Activated CD4-positive, alpha-beta T cell treated with anti-CD3 and anti-CD28 coated beads, Interleukin-2, amount 10 ng/mL, durations not matched to agents 24 days and 14 days (primary cell): ENCODE measurements at regions not wholly inside any gene's neighbourhood (a gene's known extent, or its start where the extent isn't known, plus 50 kb on each side); places are given as distances from the start of the nearest gene placed in this dataset.
"Not testable (repeated sequence)": the region's sequence is repeated elsewhere in the genome, so short reads cannot be mapped to it uniquely, and the experiment has no call there.

Experiments
- DNase-seq: peaks from one replicate; pipeline ENCODE4 v3.0.0; 2022
- H3K27ac Mint-ChIP-seq: one replicate; pipeline ENCODE4 v1.8.0; 2022; ENCODE audit warnings: mild to moderate bottlenecking, mixed read lengths
- H3K27me3 Mint-ChIP-seq: one replicate; pipeline ENCODE4 v1.8.0; 2022; ENCODE audit warnings: mixed read lengths
- H3K36me3 Mint-ChIP-seq: one replicate; pipeline ENCODE4 v1.8.0; 2022; ENCODE audit warnings: low read depth, mild to moderate bottlenecking, mixed read lengths
- H3K4me1 Mint-ChIP-seq: one replicate; pipeline ENCODE4 v1.8.0; 2021; ENCODE audit warnings: mixed read lengths
- H3K4me3 Mint-ChIP-seq: one replicate; pipeline ENCODE4 v1.8.0; 2022; ENCODE audit warnings: mild to moderate bottlenecking, moderate library complexity, mixed read lengths
- H3K9me3 Mint-ChIP-seq: one replicate; pipeline ENCODE4 v1.8.0; 2021; ENCODE audit warnings: mixed read lengths
- intact Hi-C: fragments of 100-400 bp; cut with micrococcal nuclease; formaldehyde crosslinking; loops from one replicate; pipeline ENCODE4 v1.15.1; 2023

DNA sequence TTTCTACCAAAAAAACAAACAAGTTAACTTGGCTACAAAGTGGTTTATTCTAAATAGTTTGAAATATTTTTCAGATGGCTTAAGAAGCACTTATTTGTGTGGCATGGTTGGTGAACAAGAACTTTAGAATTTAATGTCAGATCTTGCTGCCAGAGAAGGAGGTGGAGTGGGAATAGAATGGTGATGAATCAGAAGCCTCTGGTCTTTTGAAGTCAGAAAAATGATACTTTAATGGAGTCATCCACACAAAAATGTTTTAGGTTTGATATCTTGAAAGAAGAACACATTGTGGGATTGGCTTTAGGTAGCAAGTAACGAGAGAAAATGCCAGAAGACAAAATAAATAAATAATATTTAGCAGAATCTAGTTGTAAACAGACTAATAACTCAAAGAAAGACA, 243.1 kb upstream of the FANCL start:
- H3K27ac Mint-ChIP-seq = no peak overlapping the region
- H3K4me3 Mint-ChIP-seq = no peak overlapping the region
- H3K36me3 Mint-ChIP-seq = no peaks in the 10 kb centered on the region
- no peaks in the 10 kb centered on the region for H3K4me1 Mint-ChIP-seq
- H3K9me3 Mint-ChIP-seq = no peaks in the 10 kb centered on the region
- H3K27me3 Mint-ChIP-seq = no peaks in the 10 kb centered on the region
- DNase-seq = no peak
- intact Hi-C loops = no loop called here

DNA sequence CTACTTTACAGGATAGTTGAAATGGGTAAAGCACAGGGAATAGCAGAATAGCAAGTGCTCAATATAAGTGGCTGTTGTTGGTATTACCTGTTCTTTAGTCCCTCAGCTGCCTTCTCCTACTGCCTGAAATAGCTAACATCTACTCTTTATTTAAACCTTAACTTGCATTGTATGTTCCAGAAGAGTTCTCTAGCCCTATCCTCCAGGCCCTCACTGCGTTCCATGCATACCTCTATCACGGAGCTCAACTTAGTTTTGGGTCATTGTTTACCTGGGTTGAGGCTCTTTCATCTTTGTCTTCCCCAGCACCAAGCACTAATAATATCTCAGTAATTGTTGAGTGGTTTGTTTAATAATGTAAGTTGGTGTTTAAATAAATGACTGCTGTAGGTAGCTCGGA, 242.2 kb upstream of the FANCL start:
- no peak overlapping the region for H3K4me3 Mint-ChIP-seq
- H3K27ac Mint-ChIP-seq = no peak overlapping the region
- no peaks in the 10 kb centered on the region for H3K27me3 Mint-ChIP-seq
- H3K36me3 Mint-ChIP-seq = no peaks in the 10 kb centered on the region
- no peaks in the 10 kb centered on the region for H3K9me3 Mint-ChIP-seq
- no peak for DNase-seq
- intact Hi-C loops = no loop called here
- H3K4me1 Mint-ChIP-seq = no peaks in the 10 kb centered on the region

DNA sequence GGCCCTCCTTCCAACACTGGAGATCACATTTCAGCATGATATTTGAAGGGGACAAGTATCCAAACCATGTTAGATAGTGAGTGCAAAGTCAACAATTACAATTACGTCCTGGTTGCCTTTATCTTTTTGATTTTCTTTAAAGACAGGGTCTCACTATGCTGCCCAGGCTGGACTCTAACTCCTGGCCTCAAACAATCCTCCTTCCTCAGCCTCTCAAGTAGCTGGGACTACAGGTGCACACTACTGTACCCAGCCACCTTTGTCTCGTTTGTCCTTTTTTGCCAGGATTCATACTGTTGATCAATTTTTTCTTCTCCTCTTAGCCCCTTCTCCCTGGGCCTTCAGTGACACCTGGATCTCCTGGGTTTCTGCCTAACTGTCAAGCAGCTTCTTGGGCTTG, 240.5 kb upstream of the FANCL start:
- intact Hi-C loops = no loop called here
- Mint-ChIP-seq H3K9me3 (no peaks in the 10 kb centered on the region), H3K27ac (no peak overlapping the region), H3K4me1 (no peaks in the 10 kb centered on the region), H3K4me3 (no peak overlapping the region), H3K36me3 (no peaks in the 10 kb centered on the region), H3K27me3 (no peaks in the 10 kb centered on the region)
- no peak for DNase-seq

DNA sequence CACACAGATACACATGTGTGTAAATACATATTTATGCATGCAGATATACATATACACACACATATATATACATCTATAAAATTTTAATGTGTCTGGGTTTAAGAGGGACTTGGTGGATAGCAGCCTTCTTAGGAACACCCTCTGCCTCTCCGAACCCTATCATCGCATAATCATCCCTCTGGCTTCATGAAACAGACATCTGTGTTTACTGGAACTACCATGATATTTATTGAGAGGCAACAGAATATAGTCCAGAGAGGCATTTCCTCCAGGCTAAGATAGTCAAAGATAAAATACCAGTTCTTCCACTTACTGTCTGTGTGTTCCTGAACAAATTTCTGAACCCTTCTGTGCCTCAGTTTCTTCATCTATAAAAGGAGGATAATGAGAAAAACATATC, 239.0 kb upstream of the FANCL start:
- no peaks in the 10 kb centered on the region for H3K9me3 Mint-ChIP-seq
- H3K27ac Mint-ChIP-seq = no peak overlapping the region
- H3K4me3 Mint-ChIP-seq = no peak overlapping the region
- intact Hi-C loops = no loop called here
- DNase-seq = no peak
- H3K27me3 Mint-ChIP-seq = no peaks in the 10 kb centered on the region
- no peaks in the 10 kb centered on the region for H3K4me1 Mint-ChIP-seq
- no peaks in the 10 kb centered on the region for H3K36me3 Mint-ChIP-seq

DNA sequence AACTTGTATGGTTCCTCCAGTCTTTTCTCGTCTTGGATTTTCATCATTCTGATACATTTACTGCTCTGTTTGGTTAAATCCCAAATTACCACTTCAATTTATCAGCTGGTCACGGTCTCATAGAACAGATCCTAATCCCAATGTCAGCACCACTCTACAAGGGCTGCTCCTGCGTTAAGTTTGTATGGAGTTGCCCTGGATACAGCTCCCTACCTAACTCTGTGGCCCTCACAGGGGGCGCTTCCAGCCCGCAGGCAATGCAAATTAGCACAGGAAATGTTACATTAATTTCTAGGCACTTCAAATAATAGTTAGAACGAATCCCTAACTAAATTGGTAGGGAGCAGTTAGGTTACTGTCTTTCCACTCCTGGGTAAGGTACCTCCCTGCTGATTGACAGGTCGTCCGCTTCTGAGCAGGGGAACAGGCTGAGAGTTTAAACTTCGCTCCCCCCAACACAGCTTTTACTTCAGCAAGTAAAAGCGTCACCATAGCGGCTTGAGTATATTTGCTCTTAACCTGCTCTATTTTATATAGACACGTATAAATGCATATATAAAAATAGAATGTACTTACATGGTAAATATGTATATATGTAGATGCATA, 238.5 kb upstream of the FANCL start:
- intact Hi-C loops = no loop called here
- H3K4me3 Mint-ChIP-seq = no peak overlapping the region
- no peaks in the 10 kb centered on the region for H3K4me1 Mint-ChIP-seq
- H3K36me3 Mint-ChIP-seq = no peaks in the 10 kb centered on the region
- H3K9me3 Mint-ChIP-seq = no peaks in the 10 kb centered on the region
- no peak overlapping the region for H3K27ac Mint-ChIP-seq
- no peaks in the 10 kb centered on the region for H3K27me3 Mint-ChIP-seq
- DNase-seq = no peak

DNA sequence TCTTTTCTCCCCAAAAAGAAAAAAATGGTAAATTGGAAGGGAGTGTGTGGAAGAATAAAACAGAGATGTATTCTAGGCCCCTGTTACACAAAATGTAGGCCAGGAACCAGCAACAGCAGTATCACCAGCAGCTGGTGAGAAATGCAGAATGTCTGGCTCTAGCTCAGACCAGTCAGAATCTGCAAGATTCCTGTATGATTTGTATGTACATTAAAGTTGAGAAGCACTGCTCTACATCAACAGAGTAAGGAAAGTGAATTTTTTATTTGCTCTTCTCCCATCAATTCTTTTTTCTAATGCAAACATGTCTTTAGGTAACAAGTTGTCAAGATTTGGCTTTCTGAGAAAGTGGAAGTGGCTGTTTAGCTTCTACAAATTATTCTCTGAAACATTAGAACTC, 235.4 kb upstream of the FANCL start:
- Mint-ChIP-seq H3K4me3 (no peak overlapping the region), H3K9me3 (no peaks in the 10 kb centered on the region), H3K27me3 (no peaks in the 10 kb centered on the region), H3K4me1 (no peaks in the 10 kb centered on the region), H3K27ac (no peak overlapping the region), H3K36me3 (no peaks in the 10 kb centered on the region)
- intact Hi-C loops = no loop called here
- DNase-seq = no peak

DNA sequence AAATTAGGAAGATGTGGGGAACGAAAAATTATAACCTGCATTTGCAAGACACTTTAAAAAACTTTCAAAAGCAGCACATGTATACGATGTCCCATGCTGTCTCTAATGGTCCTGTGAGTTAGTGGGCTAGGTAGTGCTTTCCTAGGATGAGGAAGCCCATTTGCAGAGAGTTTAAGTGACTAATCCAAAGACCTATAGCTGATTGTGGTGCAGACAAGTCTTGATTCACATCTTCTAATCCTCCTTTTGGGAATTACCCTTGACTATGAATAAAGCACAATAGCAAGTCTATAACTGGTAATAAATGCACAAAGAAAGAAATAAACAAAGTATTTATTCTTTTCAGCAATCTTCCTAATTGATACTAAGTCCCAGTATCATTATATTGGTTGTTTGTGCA, 234.6 kb upstream of the FANCL start:
- no peaks in the 10 kb centered on the region for H3K9me3 Mint-ChIP-seq
- no peaks in the 10 kb centered on the region for H3K36me3 Mint-ChIP-seq
- no peaks in the 10 kb centered on the region for H3K27me3 Mint-ChIP-seq
- H3K27ac Mint-ChIP-seq = no peak overlapping the region
- no peak for DNase-seq
- H3K4me3 Mint-ChIP-seq = no peak overlapping the region
- H3K4me1 Mint-ChIP-seq = no peaks in the 10 kb centered on the region
- intact Hi-C loops = no loop called here

DNA sequence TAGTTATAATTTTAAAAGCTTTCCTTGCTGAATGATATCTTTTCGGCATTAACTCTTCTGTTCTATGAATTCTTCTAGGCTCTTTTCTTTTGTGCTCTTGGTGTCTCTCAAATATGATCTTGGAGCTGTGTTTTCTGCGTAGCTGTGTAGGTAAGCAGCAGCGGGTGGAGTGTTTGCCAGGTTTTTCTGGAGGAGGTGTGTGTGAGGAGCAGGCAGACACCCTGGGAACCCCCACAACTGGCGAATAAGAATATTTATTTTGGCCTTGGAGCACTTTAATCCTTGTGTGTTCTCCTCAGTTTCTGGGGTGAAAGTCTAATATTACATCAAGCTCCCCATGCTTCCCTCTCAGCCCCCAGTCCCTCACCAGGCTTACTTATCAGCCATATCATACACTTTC, 232.0 kb upstream of the FANCL start:
- Mint-ChIP-seq H3K4me3 (no peak overlapping the region), H3K36me3 (no peaks in the 10 kb centered on the region), H3K4me1 (no peaks in the 10 kb centered on the region), H3K27ac (no peak overlapping the region), H3K9me3 (no peaks in the 10 kb centered on the region), H3K27me3 (no peaks in the 10 kb centered on the region)
- DNase-seq = no peak
- intact Hi-C loops = no loop called here

DNA sequence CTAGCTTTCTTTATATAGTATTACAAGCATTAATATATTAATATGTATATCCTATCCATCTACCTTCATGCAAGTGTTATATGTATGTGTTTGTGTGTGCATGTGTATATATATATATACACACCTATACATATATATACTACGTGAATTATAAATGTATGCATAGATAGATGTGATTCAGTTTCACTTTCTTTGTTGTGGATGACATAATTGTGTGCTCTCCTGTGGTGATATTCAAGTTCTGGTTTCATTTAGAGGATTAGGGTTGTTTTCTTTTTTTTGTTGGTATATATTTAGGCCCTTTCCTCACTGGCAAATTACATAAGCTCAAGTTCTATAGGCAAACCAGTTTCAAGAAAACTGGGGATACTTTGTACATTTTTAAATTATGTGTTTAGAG, 225.7 kb upstream of the FANCL start:
- no peak overlapping the region for H3K4me3 Mint-ChIP-seq
- intact Hi-C loops = no loop called here
- peaks cover 2% of the 10 kb centered on the region for H3K4me1 Mint-ChIP-seq
- H3K27me3 Mint-ChIP-seq = no peaks in the 10 kb centered on the region
- H3K27ac Mint-ChIP-seq = no peak overlapping the region
- no peak for DNase-seq
- no peaks in the 10 kb centered on the region for H3K36me3 Mint-ChIP-seq
- no peaks in the 10 kb centered on the region for H3K9me3 Mint-ChIP-seq

DNA sequence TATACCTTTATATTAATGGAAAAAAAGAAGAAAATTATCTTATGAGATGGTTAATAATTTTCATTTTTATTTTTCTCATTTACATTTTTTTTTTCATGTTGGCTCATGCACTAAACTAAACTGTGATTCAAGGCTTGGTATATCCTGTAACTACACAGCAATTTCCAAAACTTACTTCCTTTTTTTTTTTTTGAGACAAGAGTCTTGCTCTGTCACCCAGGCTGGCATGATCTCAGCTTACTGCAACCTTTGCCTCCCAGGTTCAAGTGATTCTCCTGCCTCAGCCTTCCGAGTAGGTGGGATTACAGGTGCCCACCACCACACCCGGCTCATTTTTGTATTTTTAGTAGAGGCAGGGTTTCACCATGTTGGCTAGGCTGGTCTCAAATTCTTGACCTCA, 224.9 kb upstream of the FANCL start:
- DNase-seq = not testable (repeated sequence)

DNA sequence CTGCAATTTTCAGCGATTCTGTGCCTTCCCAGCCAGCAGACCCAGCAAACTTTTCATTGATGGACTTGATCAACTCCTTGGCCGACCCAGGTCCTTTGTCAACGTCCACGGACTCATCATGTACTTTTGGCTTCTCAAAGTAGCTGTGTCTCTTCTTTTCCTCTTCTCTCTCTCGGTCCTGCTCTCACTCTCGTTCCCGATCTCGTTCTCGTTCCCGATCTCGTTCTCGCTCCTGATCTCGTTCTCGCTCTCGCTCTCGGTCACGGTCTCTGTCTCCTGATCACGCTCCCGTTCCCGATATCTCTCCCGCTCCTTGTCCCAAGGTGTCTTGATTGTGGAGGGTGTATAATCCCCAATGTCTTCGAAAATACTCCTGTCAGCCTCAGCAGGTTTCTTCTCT, 219.5 kb upstream of the FANCL start:
- no peak overlapping the region for H3K4me3 Mint-ChIP-seq
- H3K4me1 Mint-ChIP-seq = no peaks in the 10 kb centered on the region
- no peaks in the 10 kb centered on the region for H3K36me3 Mint-ChIP-seq
- intact Hi-C loops = no loop called here
- H3K27me3 Mint-ChIP-seq = no peaks in the 10 kb centered on the region
- no peaks in the 10 kb centered on the region for H3K9me3 Mint-ChIP-seq
- H3K27ac Mint-ChIP-seq = no peak overlapping the region
- no peak for DNase-seq

More for the DNA sequence above, 224.9 kb upstream of the FANCL start:
- H3K4me1 Mint-ChIP-seq, H3K4me3 Mint-ChIP-seq, H3K27me3 Mint-ChIP-seq, intact Hi-C loops, H3K27ac Mint-ChIP-seq, H3K9me3 Mint-ChIP-seq, H3K36me3 Mint-ChIP-seq: not testable (repeated sequence)

DNA sequence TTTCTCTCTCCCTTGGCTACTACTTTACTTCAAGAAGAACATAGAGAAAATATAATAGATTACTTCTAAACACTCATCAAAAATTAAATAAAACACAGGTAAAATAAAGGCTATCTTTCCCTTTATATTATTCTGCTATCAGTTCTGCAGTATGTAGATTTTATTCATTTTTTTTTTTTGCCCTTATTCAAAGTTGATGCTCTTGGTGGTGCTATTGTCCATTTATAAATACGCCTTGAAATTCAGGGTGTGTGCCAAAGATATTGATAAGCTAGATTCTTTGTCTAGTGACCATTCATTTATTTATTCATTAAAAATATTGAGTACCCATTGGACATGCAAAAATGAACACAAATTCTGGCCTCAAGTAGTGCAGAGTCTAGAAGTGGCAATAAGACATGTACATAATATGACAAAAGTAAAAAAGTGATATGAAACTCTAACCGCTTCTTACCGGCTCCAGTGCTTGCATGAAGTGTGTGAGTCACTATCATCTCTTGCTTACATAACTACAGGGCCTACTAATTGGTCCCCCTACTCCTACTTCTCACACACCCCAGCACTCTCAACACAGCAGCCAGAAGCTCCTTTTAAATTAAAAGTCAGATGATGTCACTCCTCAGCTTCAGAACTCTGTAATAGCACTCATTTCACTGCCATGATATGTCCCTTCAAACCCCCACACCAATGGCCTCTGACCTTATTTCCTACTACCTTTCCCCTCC, 208.3 kb upstream of the FANCL start:
- Mint-ChIP-seq H3K36me3 (no peaks in the 10 kb centered on the region), H3K4me3 (no peak overlapping the region), H3K27ac (no peak overlapping the region), H3K9me3 (no peaks in the 10 kb centered on the region), H3K4me1 (no peaks in the 10 kb centered on the region), H3K27me3 (peaks cover 5% of the 10 kb centered on the region)
- intact Hi-C loops = loop anchor here (5.0 kb wide), 1 partner anchor 692 kb away; no protein-coding TSS in a partner anchor
- no peak for DNase-seq

DNA sequence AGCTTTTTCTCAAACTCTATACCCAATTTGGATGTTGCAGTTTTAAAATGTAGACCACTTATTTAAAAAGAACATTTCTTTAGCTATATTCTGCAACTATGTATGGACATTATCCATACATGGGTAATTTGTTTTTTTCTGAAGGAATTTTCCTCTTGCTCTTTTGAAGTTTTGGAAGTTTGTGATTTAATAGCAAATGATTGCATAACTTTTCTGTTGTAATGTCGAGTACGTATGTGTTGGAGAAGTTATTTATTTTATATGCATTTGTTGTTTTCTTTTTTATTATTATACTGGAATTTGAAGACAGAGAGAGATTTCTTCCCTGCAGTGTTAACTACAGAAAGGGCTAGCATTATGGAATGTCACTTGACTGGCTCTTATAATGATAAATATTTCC, 207.7 kb upstream of the FANCL start:
- intact Hi-C loops = loop anchor here (1.0 to 5.0 kb wide), 2 partner anchors 543 to 692 kb away; no protein-coding TSS in a partner anchor
- Mint-ChIP-seq H3K4me1 (no peaks in the 10 kb centered on the region), H3K27me3 (peaks cover 7% of the 10 kb centered on the region), H3K27ac (no peak overlapping the region), H3K36me3 (no peaks in the 10 kb centered on the region), H3K9me3 (no peaks in the 10 kb centered on the region), H3K4me3 (no peak overlapping the region)
- DNase-seq = no peak

DNA sequence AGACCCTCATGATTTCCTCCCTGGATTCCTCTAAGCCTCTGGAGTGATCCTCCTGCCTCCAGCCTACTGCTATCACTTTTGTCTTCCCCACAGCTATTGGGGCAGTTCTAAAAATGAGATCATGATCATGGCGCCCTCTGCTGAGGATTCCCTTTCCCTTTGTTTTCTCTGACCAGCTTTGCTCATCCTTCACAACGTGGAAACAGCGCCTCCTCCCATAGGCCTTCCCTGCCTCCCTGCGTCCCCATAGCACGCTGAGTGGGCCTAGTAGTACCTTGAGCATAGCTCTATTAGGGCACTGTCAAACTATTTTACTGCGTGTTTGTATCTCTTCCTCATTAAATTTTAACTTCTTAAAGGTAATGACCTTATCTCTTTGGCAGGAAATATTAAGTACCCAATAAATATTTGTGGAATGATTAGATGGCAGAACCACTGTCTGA, 207.0 kb upstream of the FANCL start:
- no peaks in the 10 kb centered on the region for H3K4me1 Mint-ChIP-seq
- intact Hi-C loops = loop anchor here (1.0 to 5.0 kb wide), 2 partner anchors 542 to 691 kb away; no protein-coding TSS in a partner anchor
- no peak overlapping the region for H3K4me3 Mint-ChIP-seq
- no peaks in the 10 kb centered on the region for H3K36me3 Mint-ChIP-seq
- H3K27ac Mint-ChIP-seq = no peak overlapping the region
- H3K9me3 Mint-ChIP-seq = no peaks in the 10 kb centered on the region
- peak; percentile 72 for DNase-seq
- H3K27me3 Mint-ChIP-seq = peaks cover 7% of the 10 kb centered on the region

DNA sequence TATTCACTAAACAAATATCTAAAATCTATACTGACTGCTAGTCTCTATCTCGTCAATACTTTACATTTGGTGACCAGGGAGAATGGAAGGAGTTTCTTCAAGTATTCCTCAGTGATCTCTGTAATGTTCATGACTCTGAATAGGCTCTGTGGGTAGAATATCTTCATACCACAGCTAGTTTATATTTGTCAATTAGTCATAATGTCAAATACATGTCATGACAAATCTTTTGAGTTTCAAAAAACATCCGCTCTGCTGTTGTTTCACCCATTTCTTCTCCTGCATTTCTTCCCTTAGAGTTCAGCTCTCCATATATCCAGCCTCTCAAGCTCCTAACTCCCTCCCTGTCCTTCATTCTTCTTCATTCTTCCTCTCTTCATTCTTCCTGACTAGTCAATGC, 206.5 kb upstream of the FANCL start:
- intact Hi-C loops = loop anchor here (5.0 kb wide), 1 partner anchor 690 kb away; no protein-coding TSS in a partner anchor
- no peak overlapping the region for H3K27ac Mint-ChIP-seq
- no peaks in the 10 kb centered on the region for H3K9me3 Mint-ChIP-seq
- DNase-seq = no peak
- H3K4me1 Mint-ChIP-seq = no peaks in the 10 kb centered on the region
- H3K27me3 Mint-ChIP-seq = peaks cover 7% of the 10 kb centered on the region
- no peak overlapping the region for H3K4me3 Mint-ChIP-seq
- H3K36me3 Mint-ChIP-seq = no peaks in the 10 kb centered on the region
